EL (cell line): ENCODE measurements at regions not wholly inside any gene's neighbourhood (a gene's known extent, or its start where the extent isn't known, plus 50 kb on each side); places are given as distances from the start of the nearest gene placed in this dataset.
"Not testable (repeated sequence)": the region's sequence is repeated elsewhere in the genome, so short reads cannot be mapped to it uniquely, and the experiment has no call there.

Experiments
- DNase-seq: peaks from one replicate; pipeline ENCODE4 v3.0.0-alpha.2; 2016

- peak; percentile 95 for DNase-seq
Observed at GRCh38 chr2:221997100-221997499, 301.7 kb downstream of the PAX3 start.

- DNase-seq, result no peak
Observed at GRCh38 chr2:221994926-221995325, 303.9 kb downstream of the PAX3 start.

GRCh38 chr2:221984376-221984775 lies 314.4 kb downstream of the PAX3 start:
- DNase-seq, result not testable (repeated sequence)

GRCh38 chr2:221981912-221982470 lies 316.8 kb downstream of the PAX3 start:
- DNase-seq, result no peak

- no peak for DNase-seq
Observed at GRCh38 chr2:221975151-221975550, 323.6 kb downstream of the PAX3 start.

- no peak for DNase-seq
Observed at GRCh38 chr2:221973902-221974301, 324.9 kb downstream of the PAX3 start.

- DNase-seq, result no peak
Observed at GRCh38 chr2:221973502-221973901, 325.3 kb downstream of the PAX3 start.

GRCh38 chr2:221972813-221973478 lies 325.9 kb downstream of the PAX3 start:
- no peak for DNase-seq

GRCh38 chr2:221970389-221970788 lies 328.4 kb downstream of the PAX3 start:
- DNase-seq, result no peak

- no peak for DNase-seq
Observed at GRCh38 chr2:221969830-221970144, 329.0 kb downstream of the PAX3 start.

- peak; percentile 50 for DNase-seq
Observed at GRCh38 chr2:221969087-221969829, 329.5 kb downstream of the PAX3 start.

GRCh38 chr2:221962186-221962585 lies 336.6 kb downstream of the PAX3 start:
- DNase-seq, result no peak

GRCh38 chr2:221961561-221961960 lies 337.2 kb downstream of the PAX3 start:
- DNase-seq, result no peak

- no peak for DNase-seq
Observed at GRCh38 chr2:221958224-221958623, 340.6 kb downstream of the PAX3 start.

- no peak for DNase-seq
Observed at GRCh38 chr2:221948076-221948475, 350.7 kb downstream of the PAX3 start.

- not testable (repeated sequence) for DNase-seq
Observed at GRCh38 chr2:221944452-221944851, 354.3 kb downstream of the PAX3 start.

GRCh38 chr2:221943076-221943810 lies 355.6 kb downstream of the PAX3 start:
- peak; percentile 85 for DNase-seq

- no peak for DNase-seq
Observed at GRCh38 chr2:221931251-221931991, 359.3 kb upstream of the EPHA4 start.

- no peak for DNase-seq
Observed at GRCh38 chr2:221929259-221929658, 357.2 kb upstream of the EPHA4 start.

- DNase-seq, result no peak
Observed at GRCh38 chr2:221926327-221926726, 354.2 kb upstream of the EPHA4 start.

- DNase-seq, result no peak
Observed at GRCh38 chr2:221924576-221924975, 352.5 kb upstream of the EPHA4 start.

- no peak for DNase-seq
Observed at GRCh38 chr2:221915926-221916325, 343.8 kb upstream of the EPHA4 start.

- peak; percentile 61 for DNase-seq
Observed at GRCh38 chr2:221914334-221914880, 342.3 kb upstream of the EPHA4 start.
